Mammary epithelial cell (primary cell): ENCODE measurements at regions not wholly inside any gene's neighbourhood (a gene's known extent, or its start where the extent isn't known, plus 50 kb on each side); places are given as distances from the start of the nearest gene placed in this dataset.

Source experiments
- EZH2 ChIP-seq: IDR thresholded peaks from 2 replicates; pipeline ENCODE4 v1.6.1; 2012; ENCODE audit warnings: low read length, inconsistent platforms, borderline replicate concordance
- TF ChIP-seq, protein P1 (sequence below), 2 donors: IDR thresholded peaks in 1 of 2; conservative IDR thresholded peaks in 1 of 2; 2 replicates each; pipeline ENCODE4 v1.5.1; 2011 to 2012; ENCODE audit warnings: inconsistent platforms in 2 of 2, low read length in 2 of 2, mild to moderate bottlenecking in 2 of 2, control low read depth in 1 of 2, low read depth in 1 of 2; ENCODE audit not compliant: insufficient read depth in 1 of 2; ENCODE audit errors: extremely low read depth in 1 of 2

DNA sequence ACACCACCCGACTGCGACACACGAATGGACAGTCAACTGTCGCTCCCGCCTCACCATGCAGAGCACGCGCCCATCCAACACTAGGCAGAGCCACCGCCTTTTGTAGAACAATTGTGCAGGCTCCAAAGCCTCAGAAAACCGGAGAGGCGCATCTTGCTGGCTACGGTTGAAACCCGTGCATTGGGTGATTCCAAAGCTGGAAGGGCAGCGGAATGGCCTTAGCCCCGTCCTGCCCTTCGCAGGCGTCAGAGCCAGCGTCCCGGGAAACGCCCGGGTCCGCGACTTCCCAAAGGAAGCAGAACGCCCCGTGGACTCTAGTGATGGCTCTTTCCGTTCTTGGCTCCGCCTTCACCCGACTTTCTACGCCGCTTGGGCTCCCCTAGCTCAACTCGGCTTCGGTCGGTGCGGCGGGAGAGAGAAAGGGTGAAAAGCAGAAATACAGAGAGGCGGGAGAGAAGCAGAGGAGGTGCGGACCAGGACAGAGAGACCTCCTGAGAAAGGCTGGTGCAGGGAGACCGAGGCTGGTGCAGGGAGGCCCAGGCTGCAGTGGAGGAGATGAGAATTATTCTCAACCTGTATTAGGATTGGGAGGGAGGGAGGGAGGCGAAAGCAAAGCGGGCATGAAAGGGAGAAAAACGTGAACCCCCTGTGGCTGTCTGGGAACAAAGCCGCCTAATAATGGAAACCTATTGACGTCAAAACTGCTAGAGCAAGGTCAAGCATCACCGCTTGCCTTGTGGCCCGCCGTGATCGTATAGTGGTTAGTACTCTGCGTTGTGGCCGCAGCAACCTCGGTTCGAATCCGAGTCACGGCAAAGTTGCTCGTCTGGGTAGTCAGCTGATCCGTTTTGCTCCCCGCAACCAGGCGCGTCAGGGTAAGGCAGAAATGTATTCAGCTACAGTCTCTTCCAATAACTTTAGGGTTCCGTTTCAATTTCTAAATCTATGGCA lies 99.5 kb downstream of the PRKAB2 start:
- TF ChIP-seq, protein P1, sequence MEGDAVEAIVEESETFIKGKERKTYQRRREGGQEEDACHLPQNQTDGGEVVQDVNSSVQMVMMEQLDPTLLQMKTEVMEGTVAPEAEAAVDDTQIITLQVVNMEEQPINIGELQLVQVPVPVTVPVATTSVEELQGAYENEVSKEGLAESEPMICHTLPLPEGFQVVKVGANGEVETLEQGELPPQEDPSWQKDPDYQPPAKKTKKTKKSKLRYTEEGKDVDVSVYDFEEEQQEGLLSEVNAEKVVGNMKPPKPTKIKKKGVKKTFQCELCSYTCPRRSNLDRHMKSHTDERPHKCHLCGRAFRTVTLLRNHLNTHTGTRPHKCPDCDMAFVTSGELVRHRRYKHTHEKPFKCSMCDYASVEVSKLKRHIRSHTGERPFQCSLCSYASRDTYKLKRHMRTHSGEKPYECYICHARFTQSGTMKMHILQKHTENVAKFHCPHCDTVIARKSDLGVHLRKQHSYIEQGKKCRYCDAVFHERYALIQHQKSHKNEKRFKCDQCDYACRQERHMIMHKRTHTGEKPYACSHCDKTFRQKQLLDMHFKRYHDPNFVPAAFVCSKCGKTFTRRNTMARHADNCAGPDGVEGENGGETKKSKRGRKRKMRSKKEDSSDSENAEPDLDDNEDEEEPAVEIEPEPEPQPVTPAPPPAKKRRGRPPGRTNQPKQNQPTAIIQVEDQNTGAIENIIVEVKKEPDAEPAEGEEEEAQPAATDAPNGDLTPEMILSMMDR (conservative IDR thresholded peaks at IDR 0.05 in 1 of 2, IDR thresholded peaks at IDR 0.05 in 1 of 2; ENCODE audit: extremely low read depth in 1 of 2, insufficient read depth in 1 of 2, low read depth in 1 of 2, low read length in 2 of 2), result no peak
- TF ChIP-seq EZH2, result no peak
